H1 (cell line): ENCODE measurements at regions not wholly inside any gene's neighbourhood (a gene's known extent, or its start where the extent isn't known, plus 50 kb on each side); places are given as distances from the start of the nearest gene placed in this dataset.

Experiments
- CTCF ChIA-PET: fragments of 300-600 bp; sonication (Branson Sonifier 250); formaldehyde crosslinking; loops from one replicate; lab custom pipeline; 2021; ENCODE audit not compliant: partially characterized antibody; lab: Charles Lee
- POLR2A ChIA-PET: fragments of 300-600 bp; sonication (Branson Sonifier 250); formaldehyde crosslinking; loops from one replicate; lab custom pipeline; 2021; ENCODE audit warnings: inconsistent platforms; ENCODE audit not compliant: partially characterized antibody; lab: Charles Lee
- DNase-seq, 2 experiments: peaks; one replicate each; pipeline versions ENCODE4 v3.0.0 to v3.0.0-alpha.2; 2010 to 2022; ENCODE audit warnings: low spot score in 2 of 2, low read depth in 1 of 2, mixed read lengths in 1 of 2
- FAIRE-seq: peaks from 2 replicates; lab custom pipeline; 2011; peaks lifted over from hg19 to GRCh38; lab: Jason Lieb, UNC
- H2AFZ ChIP-seq: 2 replicates; pipeline ENCODE4 v1.8.1; 2012; ENCODE audit warnings: low read length, inconsistent platforms
- H2AK5ac ChIP-seq: 2 replicates; pipeline ENCODE4 v1.6.1; 2013; ENCODE audit warnings: low read depth, low read length
- H2BK120ac ChIP-seq: replicated peaks from 2 replicates; pipeline ENCODE3; 2013; ENCODE audit warnings: low read depth, low read length, inconsistent platforms
- H2BK12ac ChIP-seq: 2 replicates; pipeline ENCODE4 v1.6.1; 2013; ENCODE audit warnings: low read depth, low read length
- H2BK15ac ChIP-seq: 2 replicates; pipeline ENCODE4 v1.6.1; 2013; ENCODE audit warnings: low read length
- H2BK20ac ChIP-seq: 2 replicates; pipeline ENCODE4 v1.6.1; 2013; ENCODE audit warnings: low read length
- H2BK5ac ChIP-seq: 2 replicates; pipeline ENCODE4 v1.6.1; 2013; ENCODE audit warnings: low read depth, low read length
- H3K14ac ChIP-seq: 2 replicates; pipeline ENCODE4 v1.6.1; 2013; ENCODE audit warnings: inconsistent platforms; ENCODE audit not compliant: insufficient read length
- H3K18ac ChIP-seq: 2 replicates; pipeline ENCODE4 v1.6.1; 2013; ENCODE audit warnings: low read length; ENCODE audit errors: extremely low read depth
- H3K23ac ChIP-seq: 2 replicates; pipeline ENCODE4 v1.6.1; 2013; ENCODE audit warnings: inconsistent platforms; ENCODE audit not compliant: insufficient read length
- H3K23me2 ChIP-seq: 2 replicates; pipeline ENCODE4 v1.6.1; 2013; ENCODE audit warnings: low read depth, low read length
- H3K27ac ChIP-seq: 2 replicates; pipeline ENCODE4 v1.6.1; 2011; ENCODE audit warnings: low read depth, low read length, inconsistent platforms
- H3K27me3 ChIP-seq, 4 experiments: replicated peaks in 1 of 4; 1 replicate in 1 of 4; 2 replicates in 3 of 4; pipeline versions ENCODE4 v1.6.1 to v1.8.1; 2011 to 2013; ENCODE audit warnings: low read length in 3 of 4, mild to moderate bottlenecking in 3 of 4, inconsistent platforms in 2 of 4, mixed read lengths in 2 of 4, moderate library complexity in 1 of 4; ENCODE audit not compliant: control insufficient read depth in 3 of 4, insufficient read depth in 3 of 4; ENCODE audit errors: extremely low read depth in 1 of 4
- H3K36me3 ChIP-seq, 4 experiments: 2 replicates each; pipeline versions ENCODE4 v1.6.1 to v1.8.1; 2011 to 2013; ENCODE audit warnings: mild to moderate bottlenecking in 4 of 4, low read length in 3 of 4, moderate library complexity in 2 of 4, control low read depth in 1 of 4, inconsistent platforms in 1 of 4; ENCODE audit not compliant: insufficient read depth in 4 of 4, control insufficient read depth in 2 of 4
- H3K4ac ChIP-seq: replicated peaks from 2 replicates; pipeline ENCODE3; 2013; ENCODE audit warnings: low read length, low read depth, mixed read lengths, inconsistent platforms; ENCODE audit not compliant: insufficient read length
- H3K4me1 ChIP-seq, 4 experiments: replicated peaks in 1 of 4; 1 replicate in 1 of 4; 2 replicates in 3 of 4; pipeline versions ENCODE4 v1.6.1 to v1.8.1; 2011 to 2013; ENCODE audit warnings: low read length in 3 of 4, inconsistent platforms in 2 of 4, mixed read lengths in 1 of 4; ENCODE audit not compliant: insufficient read depth in 4 of 4, control insufficient read depth in 3 of 4
- H3K4me2 ChIP-seq, 2 experiments: 2 replicates each; pipeline versions ENCODE4 v1.6.1 to v1.8.1; 2011 to 2013; ENCODE audit warnings: low read depth in 2 of 2, low read length in 2 of 2, control low read depth in 1 of 2, inconsistent platforms in 1 of 2, mild to moderate bottlenecking in 1 of 2; ENCODE audit not compliant: insufficient read depth in 1 of 2
- H3K4me3 ChIP-seq, 4 experiments: fragments of 200-600, 300-600 bp in 1 of 4; sonication (generic), shearing (Covaris generic), sonication (Bioruptor Twin) in 1 of 4; 2 replicates each; pipeline versions ENCODE4 v1.5.1 to v1.8.1; 2011 to 2016; ENCODE audit warnings: low read length in 4 of 4, low read depth in 3 of 4, control low read depth in 2 of 4, inconsistent platforms in 2 of 4, mild to moderate bottlenecking in 2 of 4, mixed read lengths in 1 of 4, moderate library complexity in 1 of 4; ENCODE audit not compliant: insufficient read depth in 2 of 4; ENCODE audit errors: extremely low read depth in 1 of 4
- H3K56ac ChIP-seq: replicated peaks from 2 replicates; pipeline ENCODE3; 2013; ENCODE audit warnings: low read depth, mild to moderate bottlenecking, mixed read lengths, low read length, inconsistent platforms; ENCODE audit not compliant: insufficient read length
- H3K79me1 ChIP-seq: 2 replicates; pipeline ENCODE4 v1.6.1; 2013; ENCODE audit warnings: low read depth, low read length, control low read depth
- H3K79me2 ChIP-seq, 2 experiments: 2 replicates each; pipeline versions ENCODE4 v1.6.1 to v1.8.1; 2012 to 2013; ENCODE audit warnings: low read length in 2 of 2, mild to moderate bottlenecking in 2 of 2, inconsistent platforms in 1 of 2; ENCODE audit not compliant: insufficient read depth in 2 of 2, control insufficient read depth in 1 of 2
- H3K9ac ChIP-seq, 4 experiments: replicated peaks in 1 of 4; 1 replicate in 1 of 4; 2 replicates in 3 of 4; pipeline versions ENCODE4 v1.6.1 to v1.8.1; 2011 to 2013; ENCODE audit warnings: low read depth in 3 of 4, low read length in 3 of 4, control low read depth in 2 of 4, mild to moderate bottlenecking in 2 of 4, moderate library complexity in 2 of 4, inconsistent platforms in 1 of 4; ENCODE audit errors: extremely low read depth in 1 of 4
- H3K9me3 ChIP-seq, 2 experiments: 2 replicates each; pipeline versions ENCODE4 v1.6.1 to v1.8.1; 2012 to 2013; ENCODE audit warnings: mild to moderate bottlenecking in 2 of 2, moderate library complexity in 2 of 2, control low read depth in 1 of 2, inconsistent platforms in 1 of 2, low read depth in 1 of 2, low read length in 1 of 2, mixed read lengths in 1 of 2; ENCODE audit not compliant: insufficient read depth in 2 of 2
- H4K20me1 ChIP-seq, 2 experiments: replicated peaks in 1 of 2; 2 replicates each; pipeline versions ENCODE3 to v1.8.1; 2011 to 2013; ENCODE audit warnings: inconsistent platforms in 2 of 2, low read length in 2 of 2, mild to moderate bottlenecking in 1 of 2; ENCODE audit not compliant: insufficient read depth in 2 of 2, control insufficient read depth in 1 of 2
- H4K5ac ChIP-seq: 2 replicates; pipeline ENCODE4 v1.6.1; 2013; ENCODE audit warnings: low read length, low read depth, mixed read lengths, inconsistent platforms; ENCODE audit not compliant: insufficient read length
- H4K8ac ChIP-seq: 2 replicates; pipeline ENCODE4 v1.8.0; 2013; ENCODE audit warnings: mild to moderate bottlenecking, moderate library complexity, low read length, inconsistent platforms; ENCODE audit not compliant: insufficient read depth; ENCODE audit errors: extremely low read depth
- H4K91ac ChIP-seq: replicated peaks from 2 replicates; pipeline ENCODE3; 2013; ENCODE audit warnings: low read length, mixed read lengths, inconsistent platforms; ENCODE audit not compliant: insufficient read length
- ATF2 ChIP-seq: IDR thresholded peaks from 2 replicates; pipeline ENCODE4 v1.6.1; 2012; ENCODE audit warnings: low read length, inconsistent platforms
- BCL11A ChIP-seq, 2 experiments: IDR thresholded peaks; one replicate each; pipeline ENCODE4 v1.6.1; 2011; ENCODE audit warnings: low read depth in 2 of 2, low read length in 2 of 2, mild to moderate bottlenecking in 2 of 2
- BRCA1 ChIP-seq: IDR thresholded peaks from 2 replicates; pipeline ENCODE4 v1.6.1; 2012; ENCODE audit warnings: low read depth, low read length, improper control_type of control experiment
- EP300 ChIP-seq, 2 experiments: IDR thresholded peaks; 1 replicate in 1 of 2; 2 replicates in 1 of 2; pipeline ENCODE4 v1.6.1; 2011 to 2012; ENCODE audit warnings: low read depth in 2 of 2, low read length in 2 of 2, mild to moderate bottlenecking in 2 of 2, borderline replicate concordance in 1 of 2, inconsistent platforms in 1 of 2, moderate library complexity in 1 of 2
- JUN ChIP-seq: IDR thresholded peaks from 2 replicates; pipeline ENCODE4 v1.6.1; 2011; ENCODE audit warnings: low read depth, mild to moderate bottlenecking, improper control_type of control experiment, low read length
- KDM5A ChIP-seq: fragments of 200-600 bp; IDR thresholded peaks from 2 replicates; pipeline ENCODE4 v1.7.1; 2012; ENCODE audit warnings: mild to moderate bottlenecking, low read length, inconsistent platforms, mixed read lengths
- MAX ChIP-seq: IDR thresholded peaks from 2 replicates; pipeline ENCODE4 v1.6.1; 2012; ENCODE audit warnings: inconsistent platforms
- POLR2AphosphoS5 ChIP-seq: IDR thresholded peaks from 2 replicates; pipeline ENCODE4 v1.6.1; 2011; ENCODE audit warnings: low read depth, low read length
- SIN3A ChIP-seq, 2 experiments: IDR thresholded peaks in 1 of 2; conservative IDR thresholded peaks in 1 of 2; 2 replicates each; pipeline ENCODE4 v1.6.1; 2011 to 2012; ENCODE audit warnings: low read length in 2 of 2, improper control_type of control experiment in 1 of 2, low read depth in 1 of 2, mild to moderate bottlenecking in 1 of 2
- SP1 ChIP-seq: IDR thresholded peaks from 2 replicates; pipeline ENCODE4 v1.6.1; 2011; ENCODE audit warnings: low read depth, low read length
- SUZ12 ChIP-seq: fragments of 200-600 bp; sonication (generic); IDR thresholded peaks from 2 replicates; pipeline ENCODE4 v1.6.1; 2012; ENCODE audit warnings: mild to moderate bottlenecking, inconsistent platforms, low read length, moderate library complexity, mixed read lengths
- TAF7 ChIP-seq: optimal IDR thresholded peaks from 2 replicates; pipeline ENCODE3; 2011; ENCODE audit warnings: low read depth, mild to moderate bottlenecking, inconsistent platforms, low read length, moderate library complexity, borderline replicate concordance
- ZNF274 ChIP-seq: IDR thresholded peaks from 2 replicates; pipeline ENCODE4 v1.7.0; 2012; ENCODE audit warnings: low read length, borderline replicate concordance; ENCODE audit errors: extremely low read depth
- WGBS, 2 experiments: shearing (Covaris generic) in 1 of 2; methylation state at CpG; one replicate each; pipeline versions ENCODE4 v1.1.6 to v1.1.7; 2013 to 2015; ENCODE audit warnings: low lambda C conversion rate in 2 of 2, mixed read lengths in 2 of 2, inconsistent platforms in 1 of 2, low coverage in 1 of 2, missing lambda C conversion rate in 1 of 2; ENCODE audit not compliant: insufficient replicate concordance in 2 of 2, insufficient coverage in 1 of 2, insufficient read length in 1 of 2; ENCODE audit errors: extremely low coverage in 1 of 2, missing lambda C conversion rate in 1 of 2; 5-methylcytosine and 5-hydroxymethylcytosine counted together

- no peak overlapping the region for H3K4me3 ChIP-seq
- H3K79me2 ChIP-seq: no peaks in the 10 kb centered on the region
- no peak overlapping the region for H3K23ac ChIP-seq
- H3K56ac ChIP-seq: no peak overlapping the region
- H2BK5ac ChIP-seq: no peak overlapping the region
- H3K27me3 ChIP-seq: no peaks in the 10 kb centered on the region
- DNase-seq (no peak), FAIRE-seq (no peak)
- H4K91ac ChIP-seq: no peak overlapping the region
- no peak overlapping the region for H3K14ac ChIP-seq
- no peak overlapping the region for H2BK15ac ChIP-seq
- H3K36me3 ChIP-seq: no peaks in the 10 kb centered on the region
- H3K79me1 ChIP-seq: 0 out of 2 replicates have a peak, but pooled peaks cover 2% of the 10 kb centered on the region
- H3K23me2 ChIP-seq: peaks cover 5% of the 10 kb centered on the region; the same call in 1 of the 2 replicates
- no peak overlapping the region for H2BK12ac ChIP-seq
- H3K4ac ChIP-seq: no peak overlapping the region
- H4K8ac ChIP-seq: no peak overlapping the region
- H3K4me1 ChIP-seq: peaks cover 0 to 9% (median 2%) of the 10 kb centered on the region in 4 experiments; a peak in 3 of 7 replicates
- no peak overlapping the region for H3K18ac ChIP-seq
- no peak overlapping the region for H3K4me2 ChIP-seq
- no peak overlapping the region for H3K9ac ChIP-seq
- ChIA-PET CTCF (no interaction called here), POLR2A (interaction anchor here (1.3 kb wide), 1 partner anchor 8 kb away, joined by 3 read pairs; no protein-coding TSS in a partner anchor)
- H3K27ac ChIP-seq: no peak overlapping the region
- no peak overlapping the region for H2AK5ac ChIP-seq
- H2BK20ac ChIP-seq: no peak overlapping the region
- H4K20me1 ChIP-seq: peaks cover 0 to 5% of the 10 kb centered on the region in 2 experiments
- no peak overlapping the region for H4K5ac ChIP-seq
- no peak overlapping the region for H2BK120ac ChIP-seq
- no peaks in the 10 kb centered on the region for H3K9me3 ChIP-seq
- WGBS, 2 experiments: 95% methylated on average over 1 of the region's 1 CpG; no CpG with 5 or more reads in 1 of the 2 experiments
- H2AFZ ChIP-seq: no peak overlapping the region
- TF ChIP-seq TAF7 (no peak), ATF2 (no peak), ZNF274 (no peak), SP1 (no peak), SUZ12 (no peak), JUN (no peak), KDM5A (no peak), BCL11A (IDR thresholded peaks at IDR 0.05; ENCODE audit: low read depth in 2 of 2, low read length in 2 of 2) (no peak), BRCA1 (no peak), EP300 (IDR thresholded peaks at IDR 0.05; ENCODE audit: borderline replicate concordance in 1 of 2, low read depth in 2 of 2, low read length in 2 of 2) (no peak), MAX (no peak), SIN3A (conservative IDR thresholded peaks at IDR 0.05 in 1 of 2, IDR thresholded peaks at IDR 0.05 in 1 of 2; ENCODE audit: low read depth in 1 of 2, low read length in 2 of 2) (no peak), POLR2AphosphoS5 (no peak)
These were observed 114.5 kb upstream of the TMEM170B start for GRCh38 chr6:11423072-11423471.
